AG09319 (cell line): ENCODE measurements at regions not wholly inside any gene's neighbourhood (a gene's known extent, or its start where the extent isn't known, plus 50 kb on each side); places are given as distances from the start of the nearest gene placed in this dataset.
"Not testable (repeated sequence)": the region's sequence is repeated elsewhere in the genome, so short reads cannot be mapped to it uniquely, and the experiment has no call there.

Experiments used
- DNase-seq: peaks from one replicate; pipeline ENCODE4 v3.0.0-alpha.2; 2010; ENCODE audit warnings: low read depth; ENCODE audit errors: extremely low read depth
- CTCF ChIP-seq: IDR thresholded peaks from 2 replicates; pipeline ENCODE4 v1.5.1; 2011; ENCODE audit warnings: low read depth, mild to moderate bottlenecking, inconsistent platforms, low read length, moderate library complexity

DNA sequence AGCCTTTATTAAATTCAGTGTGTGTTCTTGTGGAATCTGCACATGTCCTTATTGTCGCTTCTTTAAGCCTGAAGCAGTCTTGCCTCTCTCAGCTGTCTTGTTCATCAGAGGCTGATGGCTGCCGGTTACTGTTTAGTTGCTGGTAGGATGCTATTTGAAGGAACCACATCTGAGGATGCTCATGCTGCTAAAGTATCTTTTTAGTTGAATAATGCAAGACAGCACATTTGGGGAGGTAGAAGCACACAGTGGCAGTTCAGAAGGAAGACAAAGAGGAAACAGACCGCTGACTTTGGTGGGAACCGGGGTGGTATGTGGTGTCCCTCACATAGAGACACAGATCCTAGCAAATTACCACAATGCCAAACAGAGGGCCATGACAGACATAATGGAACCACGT, 144.2 kb upstream of the HDDC2 start:
- no peak for DNase-seq
- TF ChIP-seq CTCF: no peak

- TF ChIP-seq CTCF: no peak
- DNase-seq: no peak
These were observed 150.0 kb upstream of the HDDC2 start for GRCh38 chr6:125451750-125452149.

DNA sequence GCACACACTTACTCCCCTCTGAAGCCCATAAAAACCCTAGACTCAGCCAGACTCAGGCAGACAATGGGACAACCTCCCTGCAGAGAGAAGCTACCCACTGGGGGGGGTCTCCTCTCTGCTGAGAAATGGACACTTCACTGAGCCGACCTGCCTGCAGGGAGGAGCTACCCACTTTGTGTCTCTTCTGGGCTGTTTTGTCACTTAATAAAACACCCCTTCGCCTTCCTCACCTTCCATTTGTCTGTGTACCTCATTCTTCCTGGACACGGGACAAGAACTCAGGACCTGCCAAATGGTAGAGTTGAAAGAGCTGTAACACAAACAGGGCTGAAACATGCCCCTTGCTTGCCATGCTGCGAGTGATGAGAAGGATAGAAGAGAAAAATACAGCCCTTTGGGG, 151.7 kb upstream of the HDDC2 start:
- DNase-seq: no peak

GRCh38 chr6:125454351-125454750, 152.6 kb upstream of the HDDC2 start:
- DNase-seq: no peak
- no peak for TF ChIP-seq CTCF

More for the DNA sequence above, 151.7 kb upstream of the HDDC2 start:
- no peak for TF ChIP-seq CTCF

- DNase-seq: not testable (repeated sequence)
These were observed 156.7 kb upstream of the HDDC2 start for GRCh38 chr6:125458493-125458892.

DNA sequence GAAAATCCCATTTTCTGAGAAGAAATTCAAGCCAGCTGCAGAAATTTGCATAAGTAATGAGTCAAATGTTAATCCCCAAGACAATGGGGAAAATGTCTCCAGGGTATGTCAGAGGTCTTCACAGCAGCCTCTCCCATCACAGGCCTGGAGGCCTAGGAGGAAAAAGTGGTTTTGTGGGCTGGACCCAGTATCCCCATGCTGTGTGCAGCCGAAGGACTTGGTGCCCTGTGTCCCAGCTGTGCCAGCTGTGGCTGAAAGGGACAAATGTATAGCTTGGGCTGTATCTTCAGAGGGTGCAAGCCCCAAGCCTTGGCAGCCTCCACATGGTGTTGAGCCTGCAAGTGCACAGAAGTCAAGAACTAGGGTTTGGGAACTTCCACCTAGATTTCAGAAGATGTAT, 163.6 kb upstream of the HDDC2 start:
- DNase-seq: not testable (repeated sequence)

DNA sequence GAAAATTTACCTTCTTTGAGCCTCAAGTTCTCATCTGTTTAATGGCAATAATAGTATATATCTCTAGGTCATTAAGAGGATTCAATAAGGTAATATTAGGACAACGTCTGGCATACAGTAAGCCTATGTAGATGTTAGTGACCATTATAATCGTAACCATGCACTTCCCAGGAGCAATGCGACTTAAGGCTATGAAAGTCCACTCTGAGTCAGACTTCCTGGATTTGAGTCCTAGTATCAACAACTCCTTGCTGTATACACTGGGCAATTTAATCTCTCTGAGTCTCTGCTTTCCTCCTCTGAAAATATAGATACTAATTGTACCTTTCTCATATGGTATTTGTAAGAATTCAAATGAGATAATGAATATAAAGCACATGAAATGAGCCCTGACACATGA, 168.1 kb upstream of the HDDC2 start:
- DNase-seq: no peak
- TF ChIP-seq CTCF: no peak

GRCh38 chr6:125471667-125472066, 169.9 kb upstream of the HDDC2 start:
- DNase-seq: no peak
- TF ChIP-seq CTCF: no peak

- no peak for DNase-seq
- no peak for TF ChIP-seq CTCF
These were observed 172.3 kb upstream of the HDDC2 start for GRCh38 chr6:125474061-125474460.
